Vagina (tissue), 2 donors: ENCODE measurements at regions not wholly inside any gene's neighbourhood (a gene's known extent, or its start where the extent isn't known, plus 50 kb on each side); places are given as distances from the start of the nearest gene placed in this dataset.

Source experiments
- DNase-seq, 2 donors: peaks; one replicate each; pipeline ENCODE4 v3.0.0-alpha.2; 2017; ENCODE audit errors: extremely low spot score in 2 of 2
- H3K27ac ChIP-seq: fragments of 200-600 bp; sonication (generic); one replicate; pipeline ENCODE4 v1.5.1; 2019
- H3K27me3 ChIP-seq: fragments of 200-600 bp; sonication (generic); one replicate; pipeline ENCODE4 v1.5.1; 2019
- H3K36me3 ChIP-seq, 2 donors: fragments of 200-600 bp; sonication (generic); one replicate each; pipeline ENCODE4 v1.5.1; 2017 to 2019
- H3K4me1 ChIP-seq: fragments of 200-600 bp; sonication (generic); one replicate; pipeline ENCODE4 v1.5.1; 2019
- H3K4me3 ChIP-seq, 2 donors: fragments of 200-600 bp; sonication (generic); 1 replicate in 1 of 2; 2 replicates in 1 of 2; pipeline ENCODE4 v1.5.1; 2016 to 2019
- H3K9me3 ChIP-seq: fragments of 200-600 bp; sonication (generic); one replicate; pipeline ENCODE4 v1.5.1; 2019
- POLR2A ChIP-seq, 2 donors: fragments of 450-650 bp; IDR thresholded peaks; one replicate each; pipeline ENCODE4 v1.6.1; 2017; ENCODE audit warnings: antibody characterized with exemption in 2 of 2, mild to moderate bottlenecking in 2 of 2, moderate library complexity in 2 of 2
- POLR2AphosphoS5 ChIP-seq, 2 donors: sonication (generic); formaldehyde crosslinking; IDR thresholded peaks; one replicate each; pipeline ENCODE4 v1.9.0; 2017; ENCODE audit warnings: antibody characterized with exemption in 2 of 2, mild to moderate bottlenecking in 2 of 2, low read depth in 1 of 2; ENCODE audit not compliant: insufficient read depth in 1 of 2
- intact Hi-C: fragments of 100-400 bp; cut with DNase I; formaldehyde crosslinking; loops from one replicate; pipeline ENCODE4 v1.15.1; 2023
- TF ChIP-seq, protein P1 (sequence below), 3 experiments: fragments of 450-650 bp in 2 of 3; fragments of 200-600 bp in 1 of 3; sonication (generic) in 1 of 3; IDR thresholded peaks; one replicate each; pipeline ENCODE4 v1.5.1; 2017 to 2019; ENCODE audit warnings: antibody characterized with exemption in 3 of 3, mild to moderate bottlenecking in 2 of 3, moderate library complexity in 2 of 3

DNA sequence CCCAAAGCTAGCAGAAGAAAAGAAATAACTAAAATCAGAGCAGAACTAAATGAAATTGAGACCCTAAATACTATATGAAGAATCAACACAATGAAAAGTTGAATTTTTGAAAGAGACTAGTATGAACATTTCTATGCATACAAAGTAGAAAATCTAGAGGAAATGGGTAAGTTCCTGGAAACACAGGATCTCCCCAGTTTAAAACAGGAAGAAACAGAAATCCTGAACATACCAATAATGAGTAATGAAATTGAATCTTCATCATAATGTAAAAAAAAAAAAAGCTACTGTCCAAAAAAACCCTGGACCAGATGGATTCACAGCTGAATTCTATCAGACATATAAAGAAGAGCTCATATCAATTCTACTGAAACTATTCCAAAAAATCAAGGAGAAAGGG, 233.5 kb downstream of the PLPP3 start:
- Histone ChIP-seq H3K36me3 (no peaks in the 10 kb centered on the region), H3K27me3 (no peaks in the 10 kb centered on the region), H3K27ac (no peak overlapping the region), H3K9me3 (no peaks in the 10 kb centered on the region), H3K4me1 (no peaks in the 10 kb centered on the region), H3K4me3 (no peak overlapping the region)
- intact Hi-C loops: no loop called here
- TF ChIP-seq POLR2A (IDR thresholded peaks at IDR 0.05) (no peak), POLR2AphosphoS5 (IDR thresholded peaks at IDR 0.05; ENCODE audit: insufficient read depth in 1 of 2, low read depth in 1 of 2) (no peak)
- TF ChIP-seq, protein P1, sequence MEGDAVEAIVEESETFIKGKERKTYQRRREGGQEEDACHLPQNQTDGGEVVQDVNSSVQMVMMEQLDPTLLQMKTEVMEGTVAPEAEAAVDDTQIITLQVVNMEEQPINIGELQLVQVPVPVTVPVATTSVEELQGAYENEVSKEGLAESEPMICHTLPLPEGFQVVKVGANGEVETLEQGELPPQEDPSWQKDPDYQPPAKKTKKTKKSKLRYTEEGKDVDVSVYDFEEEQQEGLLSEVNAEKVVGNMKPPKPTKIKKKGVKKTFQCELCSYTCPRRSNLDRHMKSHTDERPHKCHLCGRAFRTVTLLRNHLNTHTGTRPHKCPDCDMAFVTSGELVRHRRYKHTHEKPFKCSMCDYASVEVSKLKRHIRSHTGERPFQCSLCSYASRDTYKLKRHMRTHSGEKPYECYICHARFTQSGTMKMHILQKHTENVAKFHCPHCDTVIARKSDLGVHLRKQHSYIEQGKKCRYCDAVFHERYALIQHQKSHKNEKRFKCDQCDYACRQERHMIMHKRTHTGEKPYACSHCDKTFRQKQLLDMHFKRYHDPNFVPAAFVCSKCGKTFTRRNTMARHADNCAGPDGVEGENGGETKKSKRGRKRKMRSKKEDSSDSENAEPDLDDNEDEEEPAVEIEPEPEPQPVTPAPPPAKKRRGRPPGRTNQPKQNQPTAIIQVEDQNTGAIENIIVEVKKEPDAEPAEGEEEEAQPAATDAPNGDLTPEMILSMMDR (IDR thresholded peaks at IDR 0.05): no peak
- DNase-seq: no peak

DNA sequence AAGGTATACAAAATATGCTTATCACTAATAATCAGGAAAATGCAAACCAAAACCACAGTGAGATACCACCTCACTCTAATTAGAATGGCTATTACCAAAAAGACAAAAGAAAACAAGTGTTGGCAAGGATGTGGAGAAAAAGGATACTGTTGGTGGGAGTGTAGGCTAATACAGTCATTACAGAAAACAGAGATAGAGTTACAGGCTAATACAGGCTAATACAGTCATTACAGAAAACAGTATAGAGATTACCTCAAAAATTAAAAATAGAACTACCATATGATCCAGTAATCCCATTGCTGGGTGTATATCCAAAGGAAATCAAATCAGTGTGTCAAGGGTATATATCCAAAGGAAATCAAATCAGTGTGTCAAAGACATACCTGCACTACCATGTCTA, 238.4 kb downstream of the PLPP3 start:
- Histone ChIP-seq H3K9me3 (no peaks in the 10 kb centered on the region), H3K27me3 (no peaks in the 10 kb centered on the region)
- intact Hi-C loops: no loop called here

DNA sequence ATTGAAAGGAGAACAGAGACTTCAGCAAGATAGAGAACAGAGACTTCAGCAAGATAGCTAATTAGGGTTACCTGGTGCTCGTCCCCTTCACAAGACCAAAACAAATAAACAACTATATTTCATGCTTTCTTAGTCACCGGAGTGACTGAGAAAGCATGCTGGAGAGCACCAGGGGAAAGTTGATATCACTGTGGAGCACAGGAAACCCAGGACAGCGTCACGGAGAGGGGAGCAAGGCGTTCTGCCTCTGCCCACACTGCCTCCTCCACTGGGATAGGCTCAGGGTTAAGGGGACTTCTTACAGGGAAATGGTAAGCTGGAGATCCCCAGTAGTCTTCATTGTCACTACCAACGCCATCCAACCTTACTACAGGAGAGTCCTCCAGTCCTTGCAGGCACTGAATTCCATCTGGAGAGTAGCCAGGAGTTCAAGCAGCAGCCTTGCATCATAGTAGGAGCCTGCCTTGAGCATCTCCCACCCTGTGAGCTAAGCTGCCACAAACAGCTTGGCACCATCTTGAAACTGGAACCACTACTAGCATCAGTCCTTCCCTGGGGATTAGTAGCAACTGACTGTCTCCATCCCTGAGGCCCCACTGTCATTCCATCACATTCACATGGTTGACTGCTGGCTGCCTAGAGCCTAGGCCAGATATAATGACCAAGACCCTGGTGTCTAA, 239.4 kb downstream of the PLPP3 start:
- Histone ChIP-seq H3K4me3 (no peak overlapping the region), H3K27me3 (no peaks in the 10 kb centered on the region), H3K36me3 (no peaks in the 10 kb centered on the region), H3K27ac (no peak overlapping the region), H3K9me3 (no peaks in the 10 kb centered on the region), H3K4me1 (no peaks in the 10 kb centered on the region)
- no peak for TF ChIP-seq POLR2A (IDR thresholded peaks at IDR 0.05)
- TF ChIP-seq, protein P1 (IDR thresholded peaks at IDR 0.05): no peak
- TF ChIP-seq POLR2AphosphoS5 (IDR thresholded peaks at IDR 0.05; ENCODE audit: insufficient read depth in 1 of 2, low read depth in 1 of 2): no peak
- DNase-seq: no peak
- intact Hi-C loops: no loop called here

More for the DNA sequence above, 238.4 kb downstream of the PLPP3 start:
- H3K27ac ChIP-seq: no peak overlapping the region
- no peaks in the 10 kb centered on the region for H3K36me3 ChIP-seq
- H3K4me1 ChIP-seq: no peaks in the 10 kb centered on the region
- no peak for DNase-seq
- TF ChIP-seq, protein P1 (IDR thresholded peaks at IDR 0.05): no peak
- TF ChIP-seq POLR2AphosphoS5 (IDR thresholded peaks at IDR 0.05; ENCODE audit: insufficient read depth in 1 of 2, low read depth in 1 of 2): no peak
- no peak for TF ChIP-seq POLR2A (IDR thresholded peaks at IDR 0.05)
- no peak overlapping the region for H3K4me3 ChIP-seq

DNA sequence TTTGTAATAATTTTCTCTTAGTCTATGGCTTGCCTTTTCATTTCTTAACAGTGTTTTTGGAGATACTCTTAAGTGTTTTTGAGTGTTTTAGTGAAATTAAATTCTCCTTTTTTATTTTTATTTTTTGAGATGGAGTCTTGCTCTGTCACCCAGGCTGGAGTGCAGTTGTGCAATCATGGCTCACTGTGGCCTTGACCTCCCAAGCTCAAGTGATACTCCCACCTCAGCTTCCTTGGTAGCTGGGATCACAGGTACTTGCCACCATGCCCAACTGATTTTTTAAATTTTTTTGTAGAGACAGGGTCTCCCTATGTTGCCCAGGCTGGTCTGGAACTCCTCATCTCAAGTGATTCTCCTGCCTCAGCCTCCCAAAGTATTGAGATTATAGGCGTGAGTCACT, 240.3 kb downstream of the PLPP3 start:
- TF ChIP-seq, protein P1 (IDR thresholded peaks at IDR 0.05): no peak
- no peak for TF ChIP-seq POLR2AphosphoS5 (IDR thresholded peaks at IDR 0.05; ENCODE audit: insufficient read depth in 1 of 2, low read depth in 1 of 2)
- TF ChIP-seq POLR2A (IDR thresholded peaks at IDR 0.05): no peak
- Histone ChIP-seq H3K36me3 (no peaks in the 10 kb centered on the region), H3K27ac (no peak overlapping the region), H3K4me1 (no peaks in the 10 kb centered on the region), H3K9me3 (no peaks in the 10 kb centered on the region), H3K4me3 (no peak overlapping the region), H3K27me3 (no peaks in the 10 kb centered on the region)
- no peak for DNase-seq
- intact Hi-C loops: no loop called here

DNA sequence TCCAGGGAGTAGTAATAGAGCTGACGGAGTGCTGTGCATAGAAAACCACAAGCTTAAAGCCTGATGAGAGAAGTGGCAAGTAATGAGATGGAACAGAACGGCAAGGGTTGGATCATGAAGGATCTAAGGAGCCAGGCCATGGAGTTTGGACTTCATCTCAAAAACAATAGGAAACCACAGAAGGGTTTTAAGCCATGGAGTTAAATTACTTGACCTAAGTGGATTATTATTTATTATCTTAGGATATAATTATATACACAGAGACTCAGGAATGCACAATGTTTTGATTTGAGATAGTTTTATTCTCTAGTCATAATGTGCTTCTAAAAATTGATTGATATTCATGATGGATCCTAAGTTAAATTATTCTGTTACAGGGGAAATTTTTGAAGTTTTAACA, 242.4 kb downstream of the PLPP3 start:
- H3K27ac ChIP-seq: no peak overlapping the region
- H3K9me3 ChIP-seq: no peaks in the 10 kb centered on the region
- H3K4me3 ChIP-seq: no peak overlapping the region
- no peaks in the 10 kb centered on the region for H3K27me3 ChIP-seq
- no peak for DNase-seq
- no peaks in the 10 kb centered on the region for H3K4me1 ChIP-seq
- intact Hi-C loops: no loop called here
- H3K36me3 ChIP-seq: no peaks in the 10 kb centered on the region
- no peak for TF ChIP-seq POLR2AphosphoS5 (IDR thresholded peaks at IDR 0.05; ENCODE audit: insufficient read depth in 1 of 2, low read depth in 1 of 2)
- TF ChIP-seq, protein P1 (IDR thresholded peaks at IDR 0.05): no peak
